GM23338 (cell line): ENCODE measurements at regions not wholly inside any gene's neighbourhood (a gene's known extent, or its start where the extent isn't known, plus 50 kb on each side); places are given as distances from the start of the nearest gene placed in this dataset.

Experiments used
- ATAC-seq: fragments of 200-7000 bp; cut with Tn5 transposase; 3 replicates; pipeline ENCODE4 v1.9.1; 2020
- DNase-seq: peaks from one replicate; pipeline ENCODE4 v3.0.0-alpha.2; 2015; ENCODE audit warnings: low spot score
- H2AFZ ChIP-seq: fragments of 200-600 bp; sonication (generic); 2 replicates; pipeline ENCODE4 v1.8.0; 2016; ENCODE audit warnings: antibody characterized with exemption, mild to moderate bottlenecking, moderate library complexity
- H3F3A ChIP-seq: fragments of 200-600 bp; sonication (generic); replicated peaks from 2 replicates; pipeline ENCODE4 v1.8.0; 2017; ENCODE audit warnings: antibody characterized with exemption, mixed run types, low read depth
- H3K27ac ChIP-seq: fragments of 200-600 bp; sonication (generic); 2 replicates; pipeline ENCODE4 v1.6.1; 2016; ENCODE audit warnings: low read depth
- H3K27me3 ChIP-seq: fragments of 200-600 bp; sonication (generic); 2 replicates; pipeline ENCODE4 v1.8.0; 2016; ENCODE audit warnings: mild to moderate bottlenecking, mixed run types, moderate library complexity; ENCODE audit not compliant: insufficient read depth
- H3K36me3 ChIP-seq: fragments of 200-600 bp; sonication (generic); 2 replicates; pipeline ENCODE4 v1.8.0; 2016; ENCODE audit warnings: mild to moderate bottlenecking; ENCODE audit not compliant: insufficient read depth
- H3K4me1 ChIP-seq: fragments of 200-600 bp; sonication (generic); 2 replicates; pipeline ENCODE4 v1.8.0; 2016; ENCODE audit warnings: mild to moderate bottlenecking, moderate library complexity; ENCODE audit not compliant: insufficient read depth
- H3K4me2 ChIP-seq: fragments of 200-600 bp; sonication (generic); 2 replicates; pipeline ENCODE4 v1.7.1; 2017; ENCODE audit warnings: mixed run types
- H3K4me3 ChIP-seq: fragments of 200-600 bp; sonication (generic); 2 replicates; pipeline ENCODE4 v1.6.1; 2016; ENCODE audit warnings: mixed run types
- H3K79me2 ChIP-seq: fragments of 200-600 bp; sonication (generic); replicated peaks from 2 replicates; pipeline ENCODE4 v1.8.0; 2017; ENCODE audit warnings: mild to moderate bottlenecking; ENCODE audit not compliant: insufficient read depth
- H3K9me2 ChIP-seq: fragments of 200-600 bp; sonication (generic); 2 replicates; pipeline ENCODE4 v1.8.0; 2017; ENCODE audit not compliant: insufficient read depth
- H4K20me1 ChIP-seq: fragments of 200-600 bp; sonication (generic); replicated peaks from 2 replicates; pipeline ENCODE4 v1.8.0; 2017; ENCODE audit warnings: mild to moderate bottlenecking; ENCODE audit not compliant: insufficient read depth
- H3K27ac Mint-ChIP-seq: 2 replicates; pipeline ENCODE4 v1.8.0; 2020; ENCODE audit warnings: inconsistent platforms, mild to moderate bottlenecking, moderate library complexity, mixed read lengths
- H3K27me3 Mint-ChIP-seq: 3 replicates; pipeline ENCODE4 v1.8.0; 2022; ENCODE audit warnings: low read depth, mild to moderate bottlenecking, moderate library complexity, mixed read lengths, inconsistent platforms; ENCODE audit not compliant: insufficient read depth, poor library complexity
- H3K36me3 Mint-ChIP-seq: 3 replicates; pipeline ENCODE4 v1.8.0; 2021; ENCODE audit warnings: low read depth, mild to moderate bottlenecking, inconsistent platforms, moderate library complexity, mixed read lengths
- H3K4me1 Mint-ChIP-seq: 3 replicates; pipeline ENCODE4 v1.8.0; 2020; ENCODE audit warnings: mild to moderate bottlenecking, inconsistent platforms, mixed read lengths
- H3K4me3 Mint-ChIP-seq: 3 replicates; pipeline ENCODE4 v1.8.0; 2021; ENCODE audit warnings: moderate library complexity, mild to moderate bottlenecking, inconsistent platforms, mixed read lengths
- H3K9me3 Mint-ChIP-seq: 3 replicates; pipeline ENCODE4 v1.8.0; 2020; ENCODE audit warnings: moderate library complexity, mild to moderate bottlenecking, inconsistent platforms, mixed read lengths
- CREB1 ChIP-seq: fragments of 250-450 bp; sonication (Bioruptor Pico); IDR thresholded peaks from 2 replicates; pipeline ENCODE4 v1.5.0; 2020; ENCODE audit warnings: low read depth, mild to moderate bottlenecking, moderate library complexity
- ETS1 ChIP-seq: IDR thresholded peaks from 2 replicates; pipeline ENCODE4 v1.6.1; 2016; ENCODE audit warnings: antibody characterized with exemption
- EZH2 ChIP-seq: fragments of 200-600 bp; sonication (generic); IDR thresholded peaks from one replicate; pipeline ENCODE4 v1.8.0; 2017; ENCODE audit warnings: antibody characterized with exemption, mild to moderate bottlenecking, low read depth; ENCODE audit not compliant: unreplicated experiment
- EZH2phosphoT487 ChIP-seq: fragments of 200-600 bp; sonication (generic); IDR thresholded peaks from one replicate; pipeline ENCODE4 v1.8.1; 2018; ENCODE audit warnings: antibody characterized with exemption; ENCODE audit not compliant: unreplicated experiment
- JUNB ChIP-seq: IDR thresholded peaks from one replicate; pipeline ENCODE4 v1.6.1; 2016; ENCODE audit warnings: antibody characterized with exemption; ENCODE audit not compliant: unreplicated experiment
- NANOG ChIP-seq: IDR thresholded peaks from 2 replicates; pipeline ENCODE4 v1.6.1; 2016; ENCODE audit warnings: antibody characterized with exemption, borderline replicate concordance
- REST ChIP-seq: IDR thresholded peaks from one replicate; pipeline ENCODE4 v1.6.1; 2018; ENCODE audit warnings: antibody characterized with exemption; ENCODE audit not compliant: unreplicated experiment
- ZNF331 ChIP-seq: fragments of 250-450 bp; sonication (Bioruptor Pico); IDR thresholded peaks from 2 replicates; pipeline ENCODE4 v1.5.0; 2020; ENCODE audit warnings: low read depth, mild to moderate bottlenecking, moderate library complexity
- TF ChIP-seq, protein P1 (sequence below), 2 experiments: fragments of 200-600 bp in 1 of 2; sonication (generic) in 1 of 2; conservative IDR thresholded peaks; 2 replicates each; pipeline versions ENCODE4 v1.5.1 to v1.6.1; 2016 to 2017; ENCODE audit warnings: antibody characterized with exemption in 2 of 2, low read depth in 2 of 2, mild to moderate bottlenecking in 2 of 2, moderate library complexity in 1 of 2
- TF ChIP-seq, protein P2 (sequence below): fragments of 250-450 bp; sonication (Bioruptor Pico); IDR thresholded peaks from 2 replicates; pipeline ENCODE4 v1.5.0; 2020; ENCODE audit warnings: mild to moderate bottlenecking, moderate library complexity

DNA sequence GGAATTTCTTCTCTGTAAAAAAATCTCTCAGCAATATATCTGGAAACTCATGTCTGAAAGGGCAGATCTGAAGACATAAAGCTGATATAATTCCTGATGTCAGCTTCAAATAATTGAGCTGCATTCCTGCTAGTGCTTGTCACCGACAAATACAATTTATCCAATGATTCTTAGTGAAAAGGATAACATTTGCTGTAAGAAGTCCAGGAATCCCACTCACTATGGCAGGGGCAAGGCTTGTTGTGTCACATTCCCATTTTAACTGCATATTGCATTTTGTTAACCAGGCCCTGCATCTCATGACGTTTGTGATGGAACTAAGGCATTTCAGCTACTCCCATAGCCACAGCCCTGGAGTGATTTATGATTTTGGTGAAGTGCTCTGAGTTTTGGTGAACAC lies 160.1 kb upstream of the DAB2 start (continued):
- TF ChIP-seq ZNF331 (no peak), ETS1 (no peak), NANOG (no peak), EZH2phosphoT487 (no peak), EZH2 (no peak)

GRCh38 chr5:39580702-39581453 lies 156.1 kb upstream of the DAB2 start:
- H3K79me2 ChIP-seq, result no peaks in the 10 kb centered on the region
- H3K27me3 Mint-ChIP-seq, result no peaks in the 10 kb centered on the region
- H3K27ac Mint-ChIP-seq, result no peak overlapping the region
- H4K20me1 ChIP-seq, result no peaks in the 10 kb centered on the region
- no peaks in the 10 kb centered on the region for H3K4me1 Mint-ChIP-seq
- H3K4me3 ChIP-seq, result no peak overlapping the region
- H3K27ac ChIP-seq, result no peak overlapping the region
- H3K36me3 Mint-ChIP-seq, result no peaks in the 10 kb centered on the region
- H3K9me3 Mint-ChIP-seq, result no peaks in the 10 kb centered on the region
- H3K4me2 ChIP-seq, result no peak overlapping the region
- DNase-seq, result no peak
- ATAC-seq, result no peak
- no peak overlapping the region for H2AFZ ChIP-seq
- H3K9me2 ChIP-seq, result no peaks in the 10 kb centered on the region
- no peaks in the 10 kb centered on the region for H3K36me3 ChIP-seq
- no peaks in the 10 kb centered on the region for H3F3A ChIP-seq
- no peaks in the 10 kb centered on the region for H3K4me1 ChIP-seq
- H3K27me3 ChIP-seq, result no peaks in the 10 kb centered on the region
- no peak overlapping the region for H3K4me3 Mint-ChIP-seq
- TF ChIP-seq CREB1 (CRISPR knock-in tag) (no peak), ETS1 (no peak), NANOG (no peak), ZNF331 (no peak), JUNB (no peak), REST (no peak)
- TF ChIP-seq, protein P1, sequence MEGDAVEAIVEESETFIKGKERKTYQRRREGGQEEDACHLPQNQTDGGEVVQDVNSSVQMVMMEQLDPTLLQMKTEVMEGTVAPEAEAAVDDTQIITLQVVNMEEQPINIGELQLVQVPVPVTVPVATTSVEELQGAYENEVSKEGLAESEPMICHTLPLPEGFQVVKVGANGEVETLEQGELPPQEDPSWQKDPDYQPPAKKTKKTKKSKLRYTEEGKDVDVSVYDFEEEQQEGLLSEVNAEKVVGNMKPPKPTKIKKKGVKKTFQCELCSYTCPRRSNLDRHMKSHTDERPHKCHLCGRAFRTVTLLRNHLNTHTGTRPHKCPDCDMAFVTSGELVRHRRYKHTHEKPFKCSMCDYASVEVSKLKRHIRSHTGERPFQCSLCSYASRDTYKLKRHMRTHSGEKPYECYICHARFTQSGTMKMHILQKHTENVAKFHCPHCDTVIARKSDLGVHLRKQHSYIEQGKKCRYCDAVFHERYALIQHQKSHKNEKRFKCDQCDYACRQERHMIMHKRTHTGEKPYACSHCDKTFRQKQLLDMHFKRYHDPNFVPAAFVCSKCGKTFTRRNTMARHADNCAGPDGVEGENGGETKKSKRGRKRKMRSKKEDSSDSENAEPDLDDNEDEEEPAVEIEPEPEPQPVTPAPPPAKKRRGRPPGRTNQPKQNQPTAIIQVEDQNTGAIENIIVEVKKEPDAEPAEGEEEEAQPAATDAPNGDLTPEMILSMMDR (conservative IDR thresholded peaks at IDR 0.05; ENCODE audit: low read depth in 2 of 2), result no peak
- TF ChIP-seq, protein P2, sequence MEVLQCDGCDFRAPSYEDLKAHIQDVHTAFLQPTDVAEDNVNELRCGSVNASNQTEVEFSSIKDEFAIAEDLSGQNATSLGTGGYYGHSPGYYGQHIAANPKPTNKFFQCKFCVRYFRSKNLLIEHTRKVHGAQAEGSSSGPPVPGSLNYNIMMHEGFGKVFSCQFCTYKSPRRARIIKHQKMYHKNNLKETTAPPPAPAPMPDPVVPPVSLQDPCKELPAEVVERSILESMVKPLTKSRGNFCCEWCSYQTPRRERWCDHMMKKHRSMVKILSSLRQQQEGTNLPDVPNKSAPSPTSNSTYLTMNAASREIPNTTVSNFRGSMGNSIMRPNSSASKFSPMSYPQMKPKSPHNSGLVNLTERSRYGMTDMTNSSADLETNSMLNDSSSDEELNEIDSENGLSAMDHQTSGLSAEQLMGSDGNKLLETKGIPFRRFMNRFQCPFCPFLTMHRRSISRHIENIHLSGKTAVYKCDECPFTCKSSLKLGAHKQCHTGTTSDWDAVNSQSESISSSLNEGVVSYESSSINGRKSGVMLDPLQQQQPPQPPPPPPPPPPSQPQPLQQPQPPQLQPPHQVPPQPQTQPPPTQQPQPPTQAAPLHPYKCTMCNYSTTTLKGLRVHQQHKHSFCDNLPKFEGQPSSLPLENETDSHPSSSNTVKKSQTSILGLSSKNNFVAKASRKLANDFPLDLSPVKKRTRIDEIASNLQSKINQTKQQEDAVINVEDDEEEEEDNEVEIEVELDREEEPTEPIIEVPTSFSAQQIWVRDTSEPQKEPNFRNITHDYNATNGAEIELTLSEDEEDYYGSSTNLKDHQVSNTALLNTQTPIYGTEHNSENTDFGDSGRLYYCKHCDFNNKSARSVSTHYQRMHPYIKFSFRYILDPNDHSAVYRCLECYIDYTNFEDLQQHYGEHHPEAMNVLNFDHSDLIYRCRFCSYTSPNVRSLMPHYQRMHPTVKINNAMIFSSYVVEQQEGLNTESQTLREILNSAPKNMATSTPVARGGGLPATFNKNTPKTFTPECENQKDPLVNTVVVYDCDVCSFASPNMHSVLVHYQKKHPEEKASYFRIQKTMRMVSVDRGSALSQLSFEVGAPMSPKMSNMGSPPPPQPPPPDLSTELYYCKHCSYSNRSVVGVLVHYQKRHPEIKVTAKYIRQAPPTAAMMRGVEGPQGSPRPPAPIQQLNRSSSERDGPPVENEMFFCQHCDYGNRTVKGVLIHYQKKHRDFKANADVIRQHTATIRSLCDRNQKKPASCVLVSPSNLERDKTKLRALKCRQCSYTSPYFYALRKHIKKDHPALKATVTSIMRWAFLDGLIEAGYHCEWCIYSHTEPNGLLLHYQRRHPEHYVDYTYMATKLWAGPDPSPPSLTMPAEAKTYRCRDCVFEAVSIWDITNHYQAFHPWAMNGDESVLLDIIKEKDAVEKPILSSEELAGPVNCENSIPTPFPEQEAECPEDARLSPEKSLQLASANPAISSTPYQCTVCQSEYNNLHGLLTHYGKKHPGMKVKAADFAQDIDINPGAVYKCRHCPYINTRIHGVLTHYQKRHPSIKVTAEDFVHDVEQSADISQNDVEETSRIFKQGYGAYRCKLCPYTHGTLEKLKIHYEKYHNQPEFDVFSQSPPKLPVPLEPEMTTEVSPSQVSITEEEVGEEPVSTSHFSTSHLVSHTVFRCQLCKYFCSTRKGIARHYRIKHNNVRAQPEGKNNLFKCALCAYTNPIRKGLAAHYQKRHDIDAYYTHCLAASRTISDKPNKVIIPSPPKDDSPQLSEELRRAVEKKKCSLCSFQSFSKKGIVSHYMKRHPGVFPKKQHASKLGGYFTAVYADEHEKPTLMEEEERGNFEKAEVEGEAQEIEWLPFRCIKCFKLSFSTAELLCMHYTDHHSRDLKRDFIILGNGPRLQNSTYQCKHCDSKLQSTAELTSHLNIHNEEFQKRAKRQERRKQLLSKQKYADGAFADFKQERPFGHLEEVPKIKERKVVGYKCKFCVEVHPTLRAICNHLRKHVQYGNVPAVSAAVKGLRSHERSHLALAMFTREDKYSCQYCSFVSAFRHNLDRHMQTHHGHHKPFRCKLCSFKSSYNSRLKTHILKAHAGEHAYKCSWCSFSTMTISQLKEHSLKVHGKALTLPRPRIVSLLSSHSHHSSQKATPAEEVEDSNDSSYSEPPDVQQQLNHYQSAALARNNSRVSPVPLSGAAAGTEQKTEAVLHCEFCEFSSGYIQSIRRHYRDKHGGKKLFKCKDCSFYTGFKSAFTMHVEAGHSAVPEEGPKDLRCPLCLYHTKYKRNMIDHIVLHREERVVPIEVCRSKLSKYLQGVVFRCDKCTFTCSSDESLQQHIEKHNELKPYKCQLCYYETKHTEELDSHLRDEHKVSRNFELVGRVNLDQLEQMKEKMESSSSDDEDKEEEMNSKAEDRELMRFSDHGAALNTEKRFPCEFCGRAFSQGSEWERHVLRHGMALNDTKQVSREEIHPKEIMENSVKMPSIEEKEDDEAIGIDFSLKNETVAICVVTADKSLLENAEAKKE (CRISPR knock-in tag), result no peak
